PFSK-1 (cell line): ENCODE measurements at regions not wholly inside any gene's neighbourhood (a gene's known extent, or its start where the extent isn't known, plus 50 kb on each side); places are given as distances from the start of the nearest gene placed in this dataset.

Experiments
- FOXP2 ChIP-seq: optimal IDR thresholded peaks from 2 replicates; pipeline ENCODE3; 2011; ENCODE audit warnings: borderline replicate concordance, control low read depth, inconsistent platforms; ENCODE audit not compliant: insufficient read depth; ENCODE audit errors: extremely low read length, extremely low read depth
- POLR2AphosphoS5 ChIP-seq: IDR thresholded peaks from 2 replicates; pipeline ENCODE4 v1.6.1; 2012; ENCODE audit warnings: low read depth, mild to moderate bottlenecking, control low read depth, low read length, moderate library complexity
- SIN3A ChIP-seq: IDR thresholded peaks from 2 replicates; pipeline ENCODE4 v1.6.1; 2012; ENCODE audit warnings: mild to moderate bottlenecking, low read length, moderate library complexity, borderline replicate concordance; ENCODE audit not compliant: insufficient read depth
- TAF1 ChIP-seq: IDR thresholded peaks from 2 replicates; pipeline ENCODE4 v1.6.1; 2012; ENCODE audit warnings: low read length, control low read depth, borderline replicate concordance; ENCODE audit not compliant: insufficient read depth
- TF ChIP-seq, protein P1 (sequence below), 2 experiments: IDR thresholded peaks; 2 replicates each; pipeline versions ENCODE4 v1.6.1 to v1.8.0; 2011 to 2012; ENCODE audit warnings: low read depth in 2 of 2, low read length in 2 of 2, control low read depth in 1 of 2, inconsistent platforms in 1 of 2, mild to moderate bottlenecking in 1 of 2, moderate library complexity in 1 of 2; ENCODE audit not compliant: insufficient read depth in 1 of 2

DNA sequence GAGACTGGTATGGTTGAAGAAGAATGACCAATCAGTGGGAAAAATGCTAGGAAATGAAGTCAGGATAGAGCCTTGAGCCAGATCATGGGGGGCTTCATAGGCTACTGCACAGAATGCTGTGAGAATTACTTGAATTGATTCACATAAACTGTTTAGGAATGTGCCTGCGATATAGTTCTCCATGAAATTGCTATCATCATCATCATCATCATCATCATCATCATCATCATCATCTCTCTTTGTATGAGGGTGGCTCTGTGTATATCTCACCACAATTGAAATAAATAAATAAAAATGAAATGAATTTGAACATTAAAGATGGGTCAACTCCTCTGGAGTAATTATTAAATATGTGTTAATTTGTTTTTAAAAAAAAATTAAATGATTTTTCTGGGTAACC, 148.6 kb upstream of the LEF1 start:
- no peak for TF ChIP-seq SIN3A
- TF ChIP-seq, protein P1, sequence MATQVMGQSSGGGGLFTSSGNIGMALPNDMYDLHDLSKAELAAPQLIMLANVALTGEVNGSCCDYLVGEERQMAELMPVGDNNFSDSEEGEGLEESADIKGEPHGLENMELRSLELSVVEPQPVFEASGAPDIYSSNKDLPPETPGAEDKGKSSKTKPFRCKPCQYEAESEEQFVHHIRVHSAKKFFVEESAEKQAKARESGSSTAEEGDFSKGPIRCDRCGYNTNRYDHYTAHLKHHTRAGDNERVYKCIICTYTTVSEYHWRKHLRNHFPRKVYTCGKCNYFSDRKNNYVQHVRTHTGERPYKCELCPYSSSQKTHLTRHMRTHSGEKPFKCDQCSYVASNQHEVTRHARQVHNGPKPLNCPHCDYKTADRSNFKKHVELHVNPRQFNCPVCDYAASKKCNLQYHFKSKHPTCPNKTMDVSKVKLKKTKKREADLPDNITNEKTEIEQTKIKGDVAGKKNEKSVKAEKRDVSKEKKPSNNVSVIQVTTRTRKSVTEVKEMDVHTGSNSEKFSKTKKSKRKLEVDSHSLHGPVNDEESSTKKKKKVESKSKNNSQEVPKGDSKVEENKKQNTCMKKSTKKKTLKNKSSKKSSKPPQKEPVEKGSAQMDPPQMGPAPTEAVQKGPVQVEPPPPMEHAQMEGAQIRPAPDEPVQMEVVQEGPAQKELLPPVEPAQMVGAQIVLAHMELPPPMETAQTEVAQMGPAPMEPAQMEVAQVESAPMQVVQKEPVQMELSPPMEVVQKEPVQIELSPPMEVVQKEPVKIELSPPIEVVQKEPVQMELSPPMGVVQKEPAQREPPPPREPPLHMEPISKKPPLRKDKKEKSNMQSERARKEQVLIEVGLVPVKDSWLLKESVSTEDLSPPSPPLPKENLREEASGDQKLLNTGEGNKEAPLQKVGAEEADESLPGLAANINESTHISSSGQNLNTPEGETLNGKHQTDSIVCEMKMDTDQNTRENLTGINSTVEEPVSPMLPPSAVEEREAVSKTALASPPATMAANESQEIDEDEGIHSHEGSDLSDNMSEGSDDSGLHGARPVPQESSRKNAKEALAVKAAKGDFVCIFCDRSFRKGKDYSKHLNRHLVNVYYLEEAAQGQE (IDR thresholded peaks at IDR 0.05; ENCODE audit: insufficient read depth in 1 of 2, low read depth in 2 of 2, low read length in 2 of 2) = no peak
- no peak for TF ChIP-seq POLR2AphosphoS5
- TF ChIP-seq FOXP2 = no peak
- TF ChIP-seq TAF1 = no peak

DNA sequence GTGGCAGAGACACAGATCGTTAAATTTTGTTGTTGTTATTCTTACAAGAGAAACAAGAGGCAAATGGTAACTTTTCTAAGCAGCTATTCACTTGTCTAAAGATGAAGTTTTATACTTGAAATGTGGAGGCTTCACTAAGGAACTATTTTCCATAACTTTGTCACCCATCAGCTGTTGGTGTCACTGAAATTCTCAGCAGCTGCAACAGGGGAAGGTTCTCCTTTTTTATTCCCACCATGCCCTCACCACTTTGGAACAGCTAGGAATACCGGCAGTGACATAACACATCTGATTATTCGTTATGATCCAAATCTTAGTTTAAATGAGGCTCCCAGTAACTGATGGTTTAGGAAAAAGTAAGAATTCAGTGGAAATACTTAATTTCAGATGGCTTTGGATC, 147.0 kb upstream of the LEF1 start:
- TF ChIP-seq POLR2AphosphoS5 (no peak), SIN3A (no peak), FOXP2 (no peak), TAF1 (no peak)
- TF ChIP-seq, protein P1 (IDR thresholded peaks at IDR 0.05; ENCODE audit: insufficient read depth in 1 of 2, low read depth in 2 of 2, low read length in 2 of 2) = no peak

DNA sequence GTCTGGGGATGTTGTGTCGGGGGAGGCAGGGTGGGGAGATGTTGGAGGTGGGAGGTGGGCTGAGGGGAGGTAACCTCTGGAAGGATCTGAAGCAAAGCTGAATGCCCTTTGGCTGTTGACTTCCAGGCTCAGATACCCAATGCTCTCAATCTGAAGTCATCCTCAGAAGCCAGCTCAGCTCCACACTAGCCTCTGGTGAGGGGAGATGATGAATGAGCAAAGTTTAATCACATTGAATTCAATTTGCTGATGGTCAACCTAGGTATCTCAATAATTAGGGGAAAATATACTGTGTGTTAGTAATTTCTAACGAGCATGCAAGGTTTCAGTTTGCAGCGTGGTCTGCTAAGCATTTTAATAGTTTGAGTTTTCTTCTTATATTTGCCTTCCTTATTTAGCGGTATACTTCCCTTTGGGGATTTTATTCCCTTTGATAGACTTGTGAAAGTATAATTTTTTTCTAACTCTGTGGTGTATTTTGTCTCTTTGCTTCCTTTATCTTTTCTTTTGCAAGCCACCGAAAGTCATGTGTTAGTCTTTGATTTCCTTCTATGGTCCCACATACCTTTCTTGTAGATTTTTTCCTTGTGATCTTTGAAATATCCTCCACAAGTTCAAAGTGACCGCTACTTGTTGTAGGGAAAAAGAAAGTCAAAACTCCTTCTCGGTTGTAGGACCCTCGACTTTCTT, 146.3 kb upstream of the LEF1 start:
- TF ChIP-seq, protein P1 (IDR thresholded peaks at IDR 0.05; ENCODE audit: insufficient read depth in 1 of 2, low read depth in 2 of 2, low read length in 2 of 2) = no peak
- TF ChIP-seq TAF1 = no peak
- no peak for TF ChIP-seq POLR2AphosphoS5
- TF ChIP-seq SIN3A = no peak
- no peak for TF ChIP-seq FOXP2

DNA sequence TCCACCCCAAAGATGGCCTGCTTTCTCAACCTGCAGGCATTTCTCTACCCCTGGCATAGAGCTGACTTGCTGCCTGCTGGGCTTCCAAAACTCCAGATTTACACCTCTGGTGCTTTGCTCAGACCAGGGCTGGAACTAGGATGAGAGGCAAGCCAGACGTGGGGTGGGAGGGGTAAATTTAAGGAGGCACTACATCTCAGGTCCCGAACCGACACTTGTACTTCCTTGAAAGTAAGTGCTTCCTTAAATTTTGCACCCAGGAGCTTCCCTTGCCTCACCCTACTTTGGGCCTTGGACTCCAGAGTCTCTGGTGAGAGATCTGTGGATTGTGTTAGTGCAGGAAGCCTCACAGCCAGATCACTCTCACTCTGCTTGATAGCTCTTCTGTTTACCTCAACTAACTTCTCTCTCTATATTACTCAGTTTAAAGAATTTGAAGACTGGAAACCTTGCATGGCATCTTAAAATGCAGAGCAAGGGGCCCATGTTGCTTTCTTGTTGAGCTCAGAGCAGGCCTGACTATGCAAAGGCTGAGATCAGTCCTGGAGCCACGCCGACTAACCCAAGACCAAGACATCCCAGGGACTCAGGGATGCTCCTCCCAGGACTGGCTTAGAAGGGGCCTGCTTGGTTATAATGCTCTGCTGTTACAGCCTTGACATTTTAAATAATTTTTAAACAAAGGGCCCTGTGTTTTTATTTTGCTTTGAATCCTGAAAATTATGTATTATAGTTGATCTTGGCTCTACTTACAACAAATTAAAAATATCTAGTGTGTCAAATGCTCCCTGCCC, 145.0 kb upstream of the LEF1 start:
- no peak for TF ChIP-seq SIN3A
- TF ChIP-seq POLR2AphosphoS5 = no peak
- TF ChIP-seq, protein P1 (IDR thresholded peaks at IDR 0.05; ENCODE audit: insufficient read depth in 1 of 2, low read depth in 2 of 2, low read length in 2 of 2) = no peak
- TF ChIP-seq FOXP2 = no peak
- TF ChIP-seq TAF1 = no peak
